Hepatocyte (in vitro differentiated cells): ENCODE measurements at regions not wholly inside any gene's neighbourhood (a gene's known extent, or its start where the extent isn't known, plus 50 kb on each side); places are given as distances from the start of the nearest gene placed in this dataset.

Source experiments
- CTCF ChIP-seq: fragments of 200-600 bp; sonication (generic); IDR thresholded peaks from 2 replicates; pipeline ENCODE4 v1.5.1; 2016; ENCODE audit warnings: antibody characterized with exemption, mild to moderate bottlenecking; ENCODE audit not compliant: poor library complexity
- EZH2phosphoT487 ChIP-seq: fragments of 200-600 bp; sonication (generic); IDR thresholded peaks from one replicate; pipeline ENCODE4 v1.6.1; 2018; ENCODE audit warnings: antibody characterized with exemption, mild to moderate bottlenecking, low read depth, moderate library complexity; ENCODE audit not compliant: unreplicated experiment, severe bottlenecking

GRCh38 chr18:3350566-3351527, 88.9 kb downstream of the MYL12B start:
- TF ChIP-seq CTCF (no peak), EZH2phosphoT487 (no peak)
